Endodermal cell (in vitro differentiated cells): ENCODE measurements at regions not wholly inside any gene's neighbourhood (a gene's known extent, or its start where the extent isn't known, plus 50 kb on each side); places are given as distances from the start of the nearest gene placed in this dataset.

ENCODE experiments used
- DNase-seq: peaks from one replicate; pipeline ENCODE4 v3.0.0-alpha.2; 2017
- H3K27ac ChIP-seq: 2 replicates; pipeline ENCODE4 v1.5.1; 2013; ENCODE audit warnings: mild to moderate bottlenecking, low read depth, low read length, moderate library complexity
- H3K27me3 ChIP-seq: 2 replicates; pipeline ENCODE4 v1.6.1; 2013; ENCODE audit warnings: mild to moderate bottlenecking, low read length, moderate library complexity; ENCODE audit not compliant: insufficient read depth, control insufficient read depth, poor library complexity, severe bottlenecking
- H3K36me3 ChIP-seq: 2 replicates; pipeline ENCODE4 v1.7.0; 2013; ENCODE audit warnings: mild to moderate bottlenecking, low read length, moderate library complexity; ENCODE audit not compliant: control insufficient read depth, insufficient read depth
- H3K4me1 ChIP-seq: one replicate; pipeline ENCODE4 v1.7.0; 2013; ENCODE audit warnings: low read length; ENCODE audit not compliant: control insufficient read depth, insufficient read depth
- H3K4me3 ChIP-seq: 2 replicates; pipeline ENCODE4 v1.5.1; 2013; ENCODE audit warnings: mild to moderate bottlenecking, low read length, moderate library complexity
- H3K9ac ChIP-seq: 2 replicates; pipeline ENCODE4 v1.6.1; 2013; ENCODE audit warnings: mild to moderate bottlenecking, low read length, moderate library complexity; ENCODE audit not compliant: poor library complexity, severe bottlenecking; ENCODE audit errors: extremely low read depth
- H3K9me3 ChIP-seq: 2 replicates; pipeline ENCODE4 v1.6.1; 2013; ENCODE audit warnings: mild to moderate bottlenecking, low read length, moderate library complexity; ENCODE audit not compliant: control insufficient read depth
- H3K27ac Mint-ChIP-seq: 2 replicates; pipeline ENCODE4 v1.8.0; 2020; ENCODE audit warnings: mixed read lengths
- H3K27me3 Mint-ChIP-seq: 2 replicates; pipeline ENCODE4 v1.8.0; 2021; ENCODE audit warnings: mild to moderate bottlenecking, mixed read lengths; ENCODE audit not compliant: insufficient read depth
- H3K36me3 Mint-ChIP-seq: 2 replicates; pipeline ENCODE4 v1.8.0; 2020; ENCODE audit warnings: low read depth, mixed read lengths
- H3K4me1 Mint-ChIP-seq: 2 replicates; pipeline ENCODE4 v1.8.0; 2020; ENCODE audit warnings: mixed read lengths
- H3K4me3 Mint-ChIP-seq: 2 replicates; pipeline ENCODE4 v1.8.0; 2020; ENCODE audit warnings: mild to moderate bottlenecking, moderate library complexity, mixed read lengths
- H3K9me3 Mint-ChIP-seq: 2 replicates; pipeline ENCODE4 v1.8.0; 2020; ENCODE audit warnings: mild to moderate bottlenecking, mixed read lengths
- CTCF ChIP-seq: fragments of 200-600 bp; sonication (generic); conservative IDR thresholded peaks from 2 replicates; pipeline ENCODE4 v1.5.0; 2021; ENCODE audit warnings: antibody characterized with exemption, mild to moderate bottlenecking
- WGBS, 2 experiments: methylation state at CpG; one replicate each; pipeline versions ENCODE4 v1.1.5 to v1.1.7; 2013; ENCODE audit warnings: missing lambda C conversion rate in 2 of 2, mixed read lengths in 1 of 2; ENCODE audit not compliant: insufficient coverage in 1 of 2, insufficient read length in 1 of 2; 5-methylcytosine and 5-hydroxymethylcytosine counted together

- 86% methylated on average over 1 of the region's 1 CpG; no CpG with 5 or more reads in 1 of the 2 experiments for WGBS, 2 experiments
- H3K36me3 Mint-ChIP-seq = no peaks in the 10 kb centered on the region
- H3K27ac Mint-ChIP-seq = no peak overlapping the region
- Histone ChIP-seq H3K4me1 (no peaks in the 10 kb centered on the region), H3K4me3 (no peak overlapping the region), H3K9ac (no peak overlapping the region), H3K27ac (no peak overlapping the region), H3K9me3 (no peaks in the 10 kb centered on the region), H3K36me3 (no peaks in the 10 kb centered on the region), H3K27me3 (no peaks in the 10 kb centered on the region)
- no peaks in the 10 kb centered on the region for H3K9me3 Mint-ChIP-seq
- no peaks in the 10 kb centered on the region for H3K27me3 Mint-ChIP-seq
- no peak overlapping the region for H3K4me3 Mint-ChIP-seq
- TF ChIP-seq CTCF = no peak
- H3K4me1 Mint-ChIP-seq = peaks cover 5% of the 10 kb centered on the region
- DNase-seq = no peak
Observed at GRCh38 chr4:146018247-146018646, 79.6 kb upstream of the ZNF827 start.

GRCh38 chr4:146004730-146005129 is 66.1 kb upstream of the ZNF827 start:
- no peaks in the 10 kb centered on the region for H3K27me3 ChIP-seq
- H3K4me3 ChIP-seq = no peak overlapping the region
- no peaks in the 10 kb centered on the region for H3K36me3 ChIP-seq
- H3K27ac Mint-ChIP-seq = no peak overlapping the region
- H3K27me3 Mint-ChIP-seq = no peaks in the 10 kb centered on the region
- no peaks in the 10 kb centered on the region for H3K36me3 Mint-ChIP-seq
- no peak for DNase-seq
- 83% methylated on average over 1 of the region's 1 CpG; no CpG with 5 or more reads in 1 of the 2 experiments for WGBS, 2 experiments
- H3K27ac ChIP-seq = no peak overlapping the region
- no peaks in the 10 kb centered on the region for H3K4me1 Mint-ChIP-seq
- no peaks in the 10 kb centered on the region for H3K4me1 ChIP-seq
- no peak for TF ChIP-seq CTCF
- H3K9me3 Mint-ChIP-seq = no peaks in the 10 kb centered on the region
- H3K9me3 ChIP-seq = peaks cover 5% of the 10 kb centered on the region
- H3K4me3 Mint-ChIP-seq = no peak overlapping the region
- no peak overlapping the region for H3K9ac ChIP-seq

- no peaks in the 10 kb centered on the region for H3K27me3 ChIP-seq
- no peaks in the 10 kb centered on the region for H3K9me3 ChIP-seq
Observed at GRCh38 chr4:145988628-145989027, 50.0 kb upstream of the ZNF827 start.

More at GRCh38 chr4:145988628-145989027, 50.0 kb upstream of the ZNF827 start:
- TF ChIP-seq CTCF = no peak
- no peak overlapping the region for H3K9ac ChIP-seq
- no peak overlapping the region for H3K4me3 Mint-ChIP-seq
- H3K4me1 Mint-ChIP-seq = no peaks in the 10 kb centered on the region
- H3K4me3 ChIP-seq = no peak overlapping the region
- H3K27ac Mint-ChIP-seq = no peak overlapping the region
- no peaks in the 10 kb centered on the region for H3K36me3 ChIP-seq
- no peak for DNase-seq
- no peak overlapping the region for H3K27ac ChIP-seq
- WGBS, 2 experiments = 95% methylated on average over 2 of the region's 2 CpGs; no CpG with 5 or more reads in 1 of the 2 experiments
- no peaks in the 10 kb centered on the region for H3K9me3 Mint-ChIP-seq
- no peaks in the 10 kb centered on the region for H3K36me3 Mint-ChIP-seq
- no peaks in the 10 kb centered on the region for H3K27me3 Mint-ChIP-seq
- H3K4me1 ChIP-seq = no peaks in the 10 kb centered on the region
